NCI-H1417 (cell line): ENCODE measurements at regions not wholly inside any gene's neighbourhood (a gene's known extent, or its start where the extent isn't known, plus 50 kb on each side); places are given as distances from the start of the nearest gene placed in this dataset.

ENCODE experiments used
- DNase-seq, 3 experiments: peaks; one replicate each; lab custom pipeline; 2025; lab: John Stamatoyannopoulos, UW

DNA sequence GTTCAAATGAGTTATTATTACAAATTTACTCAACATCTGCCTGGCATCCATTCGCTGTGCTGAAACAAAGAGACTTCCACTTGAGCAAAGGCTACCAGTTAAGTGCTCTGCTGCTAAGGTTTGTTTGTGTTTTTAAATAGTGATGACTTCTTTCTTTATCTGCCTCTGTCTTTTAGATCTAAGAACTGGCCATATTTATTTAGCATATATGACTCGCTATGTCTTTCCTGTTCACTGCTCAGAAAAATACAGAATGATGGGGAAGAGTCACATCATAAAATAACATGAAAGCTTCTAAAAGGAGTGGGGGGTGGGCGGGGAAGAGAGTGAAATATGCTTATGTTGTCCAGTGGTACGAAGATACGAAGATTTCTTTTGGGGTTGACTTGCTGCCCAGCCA lies 322.2 kb downstream of the GPAT3 start:
- peak in 1 of 3 experiments; percentile 10 for DNase-seq

GRCh38 chr4:83855044-83855443 lies 319.1 kb downstream of the GPAT3 start:
- DNase-seq: no peak

DNA sequence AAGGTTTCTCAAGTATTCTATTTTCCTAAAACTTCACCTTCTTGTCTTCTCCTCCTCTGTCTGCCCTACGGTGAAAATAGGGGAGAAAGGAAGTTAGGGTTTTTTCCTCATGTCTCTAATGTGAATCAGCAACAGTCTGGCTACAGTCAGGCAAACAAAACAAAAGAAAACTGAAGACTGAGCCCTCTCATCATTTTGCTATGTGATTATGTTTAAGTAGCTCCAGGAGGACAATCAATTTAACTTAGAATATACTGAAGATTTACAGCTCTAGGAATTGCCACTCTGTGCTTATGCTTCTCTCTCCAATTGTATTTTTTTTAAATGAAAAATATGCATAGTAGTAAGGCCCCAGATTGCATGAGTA lies 316.2 kb downstream of the GPAT3 start:
- no peak for DNase-seq

- no peak for DNase-seq
These were observed 315.6 kb downstream of the GPAT3 start for GRCh38 chr4:83851261-83852084.

GRCh38 chr4:83850435-83850834 lies 314.5 kb downstream of the GPAT3 start:
- DNase-seq: no peak

- no peak for DNase-seq
These were observed 310.4 kb downstream of the GPAT3 start for GRCh38 chr4:83846193-83846830.

- DNase-seq: no peak
These were observed 303.7 kb downstream of the GPAT3 start for GRCh38 chr4:83839615-83840014.

DNA sequence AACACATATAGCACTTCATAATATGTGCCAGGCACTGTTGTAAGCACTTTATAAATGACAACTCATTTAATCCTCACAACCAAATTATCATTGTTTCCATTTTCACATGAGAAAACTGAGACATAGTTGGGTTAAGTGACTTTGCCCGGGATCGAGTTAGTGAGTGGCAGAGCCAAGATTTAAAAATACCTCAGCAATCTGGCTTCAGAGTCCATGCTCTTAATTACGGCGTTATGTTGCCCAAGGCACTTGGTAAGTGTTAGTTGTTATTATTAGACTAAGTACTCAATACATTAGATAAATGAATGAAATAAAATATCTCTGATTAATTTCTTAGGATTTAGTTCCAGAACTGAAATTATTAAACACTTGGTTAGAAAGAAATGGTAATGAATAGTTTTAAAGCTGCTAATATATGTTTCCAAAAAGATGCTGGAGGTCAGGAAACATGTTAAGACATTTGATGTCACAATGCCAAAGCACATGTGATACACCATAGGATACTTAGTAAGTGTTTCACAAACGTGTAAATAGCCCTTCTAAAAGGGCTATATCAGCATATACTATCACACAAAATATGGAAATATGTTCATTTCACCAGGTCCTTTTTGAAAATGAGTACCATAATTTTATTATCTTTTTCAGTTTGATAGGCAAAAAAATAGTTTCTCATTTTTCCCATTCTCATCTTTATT lies 301.9 kb downstream of the GPAT3 start:
- peak in 1 of 3 experiments; percentile 15 for DNase-seq

GRCh38 chr4:83833920-83834319 lies 298.0 kb downstream of the GPAT3 start:
- no peak for DNase-seq

GRCh38 chr4:83832110-83832825 lies 296.4 kb downstream of the GPAT3 start:
- peak in 1 of 3 experiments; percentile 48 for DNase-seq

- no peak for DNase-seq
These were observed 295.7 kb downstream of the GPAT3 start for GRCh38 chr4:83831588-83831987.

DNA sequence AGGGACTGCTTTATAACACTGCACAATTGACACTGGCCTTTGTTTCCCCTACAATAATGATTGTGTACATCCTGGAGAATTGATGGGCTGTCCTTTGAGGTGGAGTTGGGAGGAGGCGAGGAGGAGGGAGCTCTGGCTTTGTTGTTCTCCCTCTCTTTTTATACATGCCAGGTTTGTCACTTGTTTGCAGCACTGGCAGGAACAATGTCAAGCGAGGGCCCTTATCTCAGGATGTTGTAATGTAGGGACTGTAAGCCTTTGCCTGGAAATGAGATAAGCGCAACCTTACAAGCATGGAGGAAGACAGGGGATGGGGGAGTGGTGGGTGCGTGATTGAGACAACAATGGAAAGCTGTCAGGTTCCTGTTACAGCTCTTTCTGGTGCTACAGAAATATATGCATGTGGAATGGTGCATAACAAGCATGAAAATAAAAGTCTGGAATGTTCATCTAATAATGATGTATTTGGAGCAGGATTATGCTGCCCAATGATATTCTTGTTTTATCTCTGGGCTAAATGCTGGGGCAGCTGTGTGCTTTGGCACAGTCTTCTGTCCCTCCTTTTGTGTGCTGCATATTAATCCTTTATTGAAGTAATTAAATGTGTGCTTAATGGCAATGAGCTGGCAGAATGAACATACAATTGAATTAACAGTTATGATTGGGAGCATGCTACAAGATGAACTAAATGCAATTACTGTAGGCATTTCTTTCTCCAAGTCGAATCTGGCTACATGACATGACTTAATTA lies 294.4 kb downstream of the GPAT3 start:
- DNase-seq: peak in 2 of 3 experiments; percentile 5 to 55

- no peak for DNase-seq
These were observed 292.7 kb downstream of the GPAT3 start for GRCh38 chr4:83828601-83829000.

GRCh38 chr4:83821493-83821892 lies 285.6 kb downstream of the GPAT3 start:
- DNase-seq: no peak

DNA sequence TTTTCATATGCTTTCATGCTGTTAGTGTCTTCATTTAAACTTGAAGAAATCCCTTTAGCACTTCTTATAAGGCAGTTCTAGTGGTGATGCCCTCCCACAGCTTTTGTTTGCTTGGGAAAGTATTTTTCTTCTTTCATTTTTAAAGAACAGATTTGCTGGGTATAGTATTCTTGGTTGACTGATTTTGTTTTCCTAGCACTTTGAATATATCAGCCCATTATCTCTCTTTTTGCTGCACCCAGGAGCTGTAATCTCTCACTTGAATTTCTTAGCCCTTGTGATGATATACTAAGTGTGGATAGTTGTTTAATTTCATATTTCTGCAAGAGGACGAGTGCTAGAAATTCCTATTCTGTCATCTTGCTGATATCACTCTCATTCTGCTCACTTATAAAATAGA lies 283.7 kb downstream of the GPAT3 start:
- DNase-seq: no peak

DNA sequence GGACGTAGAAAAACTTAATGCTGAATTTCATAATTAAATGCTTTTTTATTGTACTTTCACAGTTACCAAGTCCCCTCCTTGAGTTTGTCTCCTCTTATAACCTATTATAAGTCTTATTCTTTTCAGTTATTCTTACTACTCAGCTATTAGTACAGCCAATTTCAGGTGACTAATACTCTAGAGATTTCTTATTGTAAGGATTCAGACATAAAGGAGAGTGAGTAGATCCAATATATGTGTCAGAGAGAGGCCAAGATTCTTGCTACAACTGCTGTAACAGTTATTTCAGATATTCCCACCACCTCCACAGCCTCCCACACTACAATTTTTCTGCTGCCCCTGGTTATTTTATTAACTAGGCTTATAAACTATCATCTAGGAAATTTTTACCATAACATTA lies 274.5 kb downstream of the GPAT3 start:
- no peak for DNase-seq

DNA sequence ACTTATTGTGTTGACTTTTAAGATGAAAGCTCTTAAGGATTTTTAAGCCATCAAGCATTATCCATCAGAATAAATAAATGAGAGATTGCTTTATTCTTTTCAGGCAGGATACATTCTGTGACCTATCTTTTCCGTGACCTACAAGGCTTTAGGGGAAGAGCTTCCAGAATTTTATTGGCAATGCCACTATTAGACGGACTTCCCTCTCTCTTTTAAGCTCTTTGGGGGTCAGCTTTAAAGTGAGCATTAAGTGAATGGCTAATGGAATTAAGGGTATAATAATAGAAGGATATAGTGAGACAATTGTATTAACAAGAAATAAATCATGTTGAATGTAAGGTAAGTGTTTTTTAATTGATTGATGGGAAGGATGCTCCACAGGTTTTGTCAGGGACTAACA lies 273.7 kb downstream of the GPAT3 start:
- no peak for DNase-seq

DNA sequence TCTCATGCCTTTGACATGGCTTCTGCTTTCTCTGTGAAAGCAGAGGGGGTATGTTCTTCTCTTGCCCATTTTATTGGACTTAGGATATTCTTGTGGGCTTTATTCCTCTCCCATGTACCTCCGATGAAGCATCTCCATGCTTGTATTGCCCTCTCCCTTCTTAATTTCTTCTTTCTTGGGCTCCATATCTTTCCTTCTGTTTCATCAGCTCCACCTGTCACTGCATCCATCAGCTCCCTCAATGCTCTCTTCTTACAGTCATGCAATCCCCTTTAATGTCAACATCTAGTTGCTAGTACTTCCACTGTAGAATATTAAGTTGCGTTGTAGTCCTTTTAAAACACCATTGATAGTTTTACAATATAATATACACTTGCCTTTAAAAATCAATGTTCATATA lies 257.6 kb downstream of the GPAT3 start:
- no peak for DNase-seq

DNA sequence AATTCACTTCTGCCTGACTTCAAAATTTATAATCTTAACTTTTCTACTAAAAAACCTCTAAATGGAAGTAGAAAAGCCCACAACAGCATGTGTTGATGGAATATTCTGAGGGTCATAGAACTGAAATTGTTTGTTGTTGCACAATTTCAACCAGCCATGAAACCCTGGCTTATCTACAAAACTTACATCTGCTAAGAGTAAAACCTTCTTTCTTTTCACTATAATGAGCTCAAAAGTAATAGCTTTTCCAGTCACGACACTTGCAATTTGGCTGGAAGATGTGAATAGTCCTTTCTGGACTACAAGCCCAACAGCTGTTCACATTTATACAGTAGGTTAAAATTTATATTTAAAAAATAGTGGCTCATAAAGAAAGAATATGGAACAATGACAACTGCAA lies 250.0 kb downstream of the GPAT3 start:
- no peak for DNase-seq

- no peak for DNase-seq
These were observed 247.3 kb downstream of the GPAT3 start for GRCh38 chr4:83783215-83783614.

GRCh38 chr4:83782591-83782990 lies 246.7 kb downstream of the GPAT3 start:
- no peak for DNase-seq

DNA sequence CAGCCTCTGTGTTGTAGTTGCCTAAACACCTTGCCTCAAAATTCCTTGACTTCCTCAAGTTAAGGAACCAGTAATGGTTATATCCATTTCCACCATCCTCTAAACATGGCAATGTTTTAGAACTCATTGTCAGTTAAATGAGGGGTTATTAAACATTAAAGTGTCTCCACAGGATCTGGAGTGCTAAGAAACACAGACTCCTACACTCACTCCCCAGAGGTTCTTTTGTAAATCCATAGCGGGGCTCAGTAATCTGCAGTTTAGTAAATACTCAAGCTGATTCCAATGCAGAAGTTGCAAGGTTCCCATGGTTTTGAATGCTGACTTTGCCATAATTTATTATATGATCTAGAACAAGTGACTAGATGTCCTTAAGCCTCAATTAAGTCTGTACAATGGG lies 245.5 kb downstream of the GPAT3 start:
- DNase-seq: peak in 1 of 3 experiments; percentile 7
